ENCODE measurements at regions not wholly inside any gene's neighbourhood (a gene's known extent, or its start where the extent isn't known, plus 50 kb on each side); places are given as distances from the start of the nearest gene placed in this dataset.
A peak's percentile ranks its signal among the peaks of the same experiment; 100 is the strongest.

GRCh38 chr3:24596626-24597025 lies 102.0 kb upstream of the THRB start:
- DNase-seq = no peak

DNA sequence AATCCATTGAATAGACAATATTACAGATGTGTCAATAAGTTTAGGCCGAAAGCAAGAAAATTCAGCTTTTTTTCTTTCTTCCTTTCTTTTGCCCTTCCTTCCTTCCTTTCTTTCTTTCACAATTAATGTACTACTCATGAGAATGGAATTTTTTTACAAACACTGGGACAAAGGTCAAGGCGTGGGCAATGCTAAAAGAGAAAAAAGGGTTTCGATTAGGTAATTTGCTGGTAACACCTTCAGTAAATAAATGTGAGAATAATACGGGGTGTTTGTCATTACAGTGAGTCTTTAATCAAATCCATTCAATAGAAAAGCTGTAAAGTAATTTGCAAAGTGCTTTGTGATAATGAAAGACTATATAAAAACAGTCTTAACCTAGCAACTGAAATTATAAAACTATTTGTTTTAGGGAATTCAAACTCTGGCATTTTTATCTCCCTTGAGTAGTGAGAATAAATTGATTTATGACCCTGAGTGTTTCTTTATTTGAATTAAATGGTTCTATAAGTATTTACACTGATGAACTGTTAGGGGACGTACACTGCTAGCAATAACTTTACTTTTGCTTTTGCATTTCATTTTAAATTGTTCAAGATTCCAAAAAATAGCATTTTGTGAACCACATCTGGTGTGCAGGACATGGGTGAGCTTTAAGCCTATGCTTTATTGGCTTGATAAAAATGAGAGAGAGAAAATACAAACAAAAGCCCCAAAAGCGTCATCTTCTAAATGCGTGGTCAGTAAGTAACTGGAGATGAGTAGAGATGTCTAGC lies 104.2 kb upstream of the THRB start:
- DNase-seq = no peak

DNA sequence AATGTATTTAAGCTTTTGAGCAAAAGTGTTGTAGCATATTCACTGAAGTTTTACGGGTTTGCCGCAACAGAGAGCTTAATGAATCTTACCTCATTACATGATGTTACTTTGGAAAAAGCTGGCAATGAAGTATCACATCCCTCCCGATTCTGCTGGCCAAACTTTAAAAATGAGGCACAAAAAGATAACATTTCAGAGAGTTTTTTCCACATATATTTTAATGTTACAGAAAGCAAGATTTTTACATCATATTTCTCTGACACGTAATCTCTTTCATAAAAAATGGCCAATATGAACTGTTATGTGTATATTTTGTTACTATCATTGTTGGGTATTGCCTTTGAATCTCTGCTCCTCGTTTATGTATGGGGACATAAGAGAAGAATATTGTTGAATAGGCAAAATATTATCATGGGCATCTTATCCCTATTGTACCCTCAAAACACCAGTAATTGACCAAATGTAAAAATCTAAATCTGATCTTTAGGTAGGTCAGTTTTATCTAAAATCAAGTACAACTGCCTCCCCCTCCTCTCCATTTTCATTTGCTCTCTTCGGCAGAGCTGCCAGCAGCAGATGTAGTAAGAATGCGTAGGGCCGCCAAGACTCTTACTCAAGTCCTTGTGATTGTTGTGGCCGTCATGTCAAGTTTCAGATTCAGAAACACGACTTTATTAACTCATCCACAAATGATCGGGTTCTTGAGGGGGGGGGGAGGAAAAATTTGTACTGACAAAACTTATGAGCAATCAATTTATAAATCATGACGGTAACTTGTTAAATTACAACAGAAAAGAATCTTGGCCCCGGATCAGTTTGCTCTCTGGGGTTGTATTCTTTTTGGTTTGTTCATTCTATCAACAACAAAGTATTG lies 106.7 kb upstream of the THRB start:
- no peak for DNase-seq

- DNase-seq = no peak
Observed at GRCh38 chr3:24604215-24604614, 109.6 kb upstream of the THRB start.

- DNase-seq = no peak
Observed at GRCh38 chr3:24605511-24606028, 110.9 kb upstream of the THRB start.

- DNase-seq = no peak
Observed at GRCh38 chr3:24607281-24607680, 112.6 kb upstream of the THRB start.

DNA sequence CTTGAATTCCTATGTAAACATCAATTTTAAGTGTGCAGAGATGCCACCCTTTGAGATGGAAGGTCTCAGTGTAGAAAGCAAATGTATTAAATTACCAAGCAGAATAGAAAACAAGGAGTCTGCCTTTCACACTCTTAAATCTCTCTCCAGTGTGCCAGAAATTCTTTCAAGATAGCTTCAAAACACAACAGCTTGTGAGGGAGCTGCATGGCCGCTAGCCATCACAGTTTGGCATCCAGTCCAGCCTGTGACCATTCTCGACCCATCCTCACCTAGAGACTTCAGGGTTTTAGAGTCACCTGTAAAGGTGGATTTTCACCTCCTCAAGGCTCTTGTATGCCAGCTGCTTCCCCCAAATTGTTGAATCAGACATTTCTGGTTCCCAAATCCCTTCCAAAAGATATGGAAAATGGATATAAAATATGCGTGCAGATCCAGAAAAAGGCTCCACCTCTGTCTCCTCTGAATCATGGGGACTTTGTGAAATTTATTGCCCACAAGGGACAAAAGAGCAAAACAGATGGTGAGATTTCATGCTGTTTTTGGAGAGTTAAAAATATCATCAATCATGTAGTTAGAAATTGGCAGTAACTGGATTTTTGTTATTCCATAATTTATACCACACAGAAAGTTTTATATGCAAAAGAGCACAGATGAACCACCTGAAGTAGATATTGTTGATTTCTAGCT lies 114.2 kb upstream of the THRB start:
- DNase-seq = no peak

GRCh38 chr3:24614359-24614758 lies 119.7 kb upstream of the THRB start:
- DNase-seq = no peak

DNA sequence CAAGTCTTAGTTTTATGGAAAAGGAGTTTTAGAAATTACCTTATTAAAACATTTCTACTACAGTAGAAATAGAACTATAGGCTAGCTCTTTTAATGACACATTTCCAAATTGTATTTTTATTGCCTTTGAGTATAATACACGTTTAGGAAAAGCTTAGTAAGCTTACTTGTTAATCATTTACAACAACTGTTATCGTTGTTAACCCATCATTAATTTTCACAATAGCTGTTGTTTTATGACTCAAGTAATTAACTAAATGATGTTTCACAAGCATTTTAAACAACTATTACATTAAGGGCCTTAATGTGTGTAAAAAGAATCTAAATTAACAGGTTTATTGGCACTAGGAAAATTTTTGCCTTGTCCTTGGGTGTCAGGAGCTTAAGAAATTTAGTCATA lies 120.5 kb upstream of the THRB start:
- DNase-seq = no peak

DNA sequence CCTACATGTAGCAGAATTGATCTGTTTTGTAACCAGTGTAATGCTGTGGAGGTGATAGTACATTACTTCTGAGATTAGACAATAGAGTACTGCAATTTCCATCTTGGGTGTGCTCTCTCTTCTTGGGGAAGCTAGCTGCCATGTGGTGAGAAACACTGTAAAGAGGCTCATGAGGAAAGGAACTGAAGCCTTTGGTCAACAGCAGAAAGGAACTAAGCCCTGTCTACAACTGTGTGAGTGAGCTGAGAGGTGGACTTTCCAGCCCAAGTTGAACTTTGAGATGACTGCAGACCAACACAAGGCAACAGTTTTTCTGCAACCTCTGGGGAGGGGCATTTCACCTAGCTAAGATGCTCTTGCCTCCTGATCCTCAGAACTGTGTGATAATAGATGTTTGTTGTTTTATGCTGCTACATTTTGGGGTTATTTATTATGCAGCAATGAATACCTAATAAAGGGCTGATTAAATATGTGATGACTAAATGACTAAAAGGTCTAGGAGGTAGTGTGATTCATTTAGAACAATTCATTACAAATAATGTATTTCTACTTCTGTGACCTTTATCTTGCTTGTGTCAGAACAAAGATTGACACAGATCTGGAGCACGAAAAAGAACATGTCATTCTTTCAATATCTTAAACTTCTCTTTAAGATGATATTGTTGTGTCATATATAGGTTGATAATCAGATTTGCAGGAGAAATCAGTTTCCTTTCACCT lies 121.6 kb upstream of the THRB start:
- DNase-seq = no peak

GRCh38 chr3:24622138-24622537 lies 127.5 kb upstream of the THRB start:
- no peak for DNase-seq

- DNase-seq = no peak
Observed at GRCh38 chr3:24622696-24623225, 128.1 kb upstream of the THRB start.

- no peak for DNase-seq
Observed at GRCh38 chr3:24623657-24624056, 129.0 kb upstream of the THRB start.

DNA sequence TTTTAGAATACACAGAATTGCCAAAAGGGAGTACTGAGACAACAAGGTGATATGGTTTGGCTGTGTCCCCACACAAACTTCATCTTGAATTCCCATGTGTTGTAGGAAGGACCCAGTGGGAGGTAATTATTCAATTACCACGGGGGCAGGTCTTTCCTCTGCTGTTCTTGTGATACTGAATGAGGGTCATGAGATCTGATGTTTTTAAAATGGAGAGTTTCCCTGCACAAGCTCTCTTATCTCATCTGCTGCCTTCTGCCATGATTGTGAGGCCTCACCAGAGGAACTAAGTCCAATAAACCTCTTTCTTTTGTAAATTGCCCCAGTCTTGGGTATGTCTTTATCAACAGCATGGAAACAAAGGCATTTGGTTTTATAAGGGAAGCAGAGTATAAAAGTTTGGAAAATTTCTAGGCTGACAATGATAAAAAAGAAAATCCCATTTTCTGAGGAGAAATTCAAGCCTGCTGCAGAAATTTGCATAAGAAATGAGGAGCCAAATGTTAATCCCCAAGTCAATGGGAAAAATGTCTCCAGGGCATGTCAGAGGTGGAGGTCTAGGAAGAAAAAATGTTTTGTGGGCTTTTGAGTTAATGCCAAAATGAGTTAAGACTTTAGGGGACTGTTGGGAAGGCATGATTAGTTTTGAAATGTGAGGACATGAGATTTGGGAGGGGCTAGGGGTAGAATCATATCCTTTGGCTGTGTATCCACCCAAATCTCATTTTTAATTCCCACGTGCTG lies 130.5 kb upstream of the THRB start:
- no peak for DNase-seq

DNA sequence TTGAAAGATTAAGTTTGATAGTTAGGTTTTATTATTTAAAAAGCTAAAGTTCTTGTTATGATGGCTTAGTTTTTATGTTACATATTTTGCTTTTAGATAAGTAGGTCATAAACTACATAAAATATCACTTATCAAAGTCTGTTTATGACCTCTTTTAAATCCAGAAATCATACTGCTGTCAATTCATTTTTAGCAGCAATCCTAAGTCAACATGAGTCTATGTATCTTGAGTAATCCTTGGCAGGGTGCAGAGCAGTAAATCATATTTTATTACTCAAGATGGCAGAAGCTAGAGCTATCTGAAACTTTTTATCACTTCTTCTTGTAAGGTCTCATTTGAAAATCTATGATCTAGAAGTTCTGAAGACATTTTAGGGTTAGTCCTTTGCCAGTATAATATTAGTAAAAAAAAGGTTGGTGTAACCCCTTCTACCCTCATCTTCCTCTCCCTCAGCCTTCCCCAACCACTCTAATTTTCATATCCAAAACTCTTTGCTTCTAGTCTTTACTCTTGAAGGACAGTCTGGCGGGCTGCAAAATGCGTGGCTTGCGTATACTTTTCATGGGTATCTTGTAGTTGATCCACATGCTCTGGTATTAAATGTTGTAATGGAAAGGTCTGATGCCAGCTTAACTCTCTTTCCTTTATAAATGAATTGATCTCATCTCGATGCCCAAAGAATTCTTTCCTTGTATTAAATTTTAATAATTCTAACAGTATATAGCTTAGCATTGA lies 134.0 kb upstream of the THRB start:
- DNase-seq = no peak

GRCh38 chr3:24631481-24631880 lies 136.8 kb upstream of the THRB start:
- DNase-seq = no peak

- no peak for DNase-seq
Observed at GRCh38 chr3:24639061-24639460, 144.4 kb upstream of the THRB start.

DNA sequence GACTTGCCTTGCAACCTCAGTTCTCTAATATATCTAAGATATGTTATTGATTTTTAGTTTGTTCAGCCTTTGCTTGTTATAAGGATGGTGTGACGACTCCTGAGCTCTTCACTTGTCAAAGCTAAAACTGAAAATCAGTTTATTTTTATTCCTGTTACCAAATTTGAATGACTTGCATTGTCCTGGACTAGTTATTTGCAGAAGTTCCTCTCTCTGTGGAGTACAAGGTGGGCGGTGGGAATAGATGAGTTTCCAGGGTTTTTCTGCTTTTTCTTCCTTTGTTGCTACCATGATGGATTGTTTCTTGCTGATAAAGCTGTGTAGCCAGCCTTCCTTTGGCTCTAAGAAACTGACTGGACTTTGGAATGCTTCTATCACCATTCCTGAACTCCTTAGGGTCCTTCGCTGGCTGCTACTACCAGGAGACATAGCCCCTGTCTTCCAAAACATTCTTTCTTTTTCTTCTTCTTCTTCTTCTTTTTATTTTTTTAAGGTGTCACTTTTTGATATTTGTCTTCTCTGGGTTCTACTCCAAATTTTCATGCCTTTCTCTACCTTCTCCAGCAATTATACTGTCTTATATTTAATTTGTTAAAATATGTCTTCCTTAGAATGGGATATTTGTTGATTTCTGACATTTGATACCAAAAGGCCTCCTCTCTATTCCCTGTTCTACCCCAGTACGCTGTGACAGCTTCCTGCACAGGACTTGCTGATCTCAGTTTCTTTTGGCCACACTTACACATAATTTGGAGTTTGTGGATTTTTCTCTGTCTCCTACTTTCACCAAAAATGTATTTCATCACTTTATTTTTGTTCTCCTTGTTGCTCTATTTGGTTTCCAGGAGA lies 145.1 kb upstream of the THRB start:
- no peak for DNase-seq

DNA sequence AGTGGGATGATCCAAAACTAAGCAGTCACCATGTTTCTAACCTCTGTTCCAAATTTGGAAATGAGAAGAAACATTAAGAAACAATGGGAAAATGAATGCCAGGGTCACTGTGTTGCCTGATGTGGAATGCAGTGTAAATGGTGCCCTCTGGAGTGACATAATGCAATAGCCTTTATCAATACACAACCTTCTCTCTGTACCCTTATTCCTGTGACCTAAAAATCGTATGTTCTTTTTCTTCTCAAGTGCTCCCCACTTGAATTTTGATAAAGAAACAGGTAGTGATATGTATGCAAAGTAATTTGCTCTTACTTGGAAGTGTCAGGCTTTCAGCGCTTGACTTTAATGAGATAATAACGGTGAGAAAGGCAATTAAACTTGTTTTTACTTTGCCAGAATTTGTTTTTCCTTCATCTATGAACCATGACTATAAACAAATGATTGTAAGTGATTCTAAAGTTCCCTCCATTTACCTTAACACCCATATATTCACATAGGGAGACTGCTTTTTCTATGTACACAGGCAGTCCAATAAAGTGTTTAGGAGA lies 145.8 kb upstream of the THRB start:
- peak; percentile 21 for DNase-seq
